ENCODE measurements at regions not wholly inside any gene's neighbourhood (a gene's known extent, or its start where the extent isn't known, plus 50 kb on each side); places are given as distances from the start of the nearest gene placed in this dataset.
"Not testable (repeated sequence)": the region's sequence is repeated elsewhere in the genome, so short reads cannot be mapped to it uniquely, and the experiment has no call there.

DNA sequence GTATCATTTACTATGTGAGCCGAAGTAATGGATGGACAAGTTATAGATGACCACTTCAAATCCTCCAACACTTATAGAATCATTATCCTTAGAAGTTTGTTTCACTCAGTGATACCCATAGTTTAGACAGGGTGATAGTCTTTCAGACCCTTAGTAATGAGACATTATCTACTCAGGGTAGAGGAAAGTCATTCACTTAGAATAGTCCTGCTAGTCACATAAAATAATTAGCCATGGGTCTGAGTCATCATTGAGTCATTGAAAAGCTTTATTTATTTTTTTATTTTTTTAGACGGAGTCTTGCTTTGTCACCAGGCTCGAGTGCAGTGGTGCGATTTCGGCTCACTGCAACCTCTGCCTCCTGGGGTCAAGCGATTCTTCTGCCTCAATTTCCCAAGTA lies 321.7 kb upstream of the FSTL5 start:
- no peaks in the 10 kb centered on the region for H3K36me3 ChIP-seq (ENCODE audit: control insufficient read depth in 1 of 2, insufficient read depth in 2 of 2, low read length in 2 of 2)

DNA sequence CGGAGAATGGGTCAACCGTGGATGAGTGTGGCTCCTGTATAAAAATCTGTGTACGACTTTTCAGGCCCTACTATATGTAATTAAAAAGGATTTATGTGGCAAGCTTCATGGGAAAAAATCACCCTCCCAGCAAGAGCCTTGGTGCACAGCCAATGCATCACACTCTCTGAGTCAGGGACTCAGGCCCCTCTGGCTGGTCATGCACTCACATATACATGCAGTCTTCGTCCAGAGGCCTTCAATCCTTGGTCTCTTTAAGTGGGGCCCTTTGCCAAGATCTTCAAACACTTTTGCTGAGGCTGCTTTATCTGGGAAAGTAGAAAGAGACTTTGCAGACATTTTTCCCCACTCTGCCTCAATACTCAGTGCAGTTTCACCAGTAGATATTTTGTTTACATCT lies 311.4 kb upstream of the FSTL5 start:
- H3K4me1 ChIP-seq (ENCODE audit: control insufficient read depth in 1 of 2, insufficient read depth in 2 of 2, low read length in 2 of 2), result no peaks in the 10 kb centered on the region

More for the DNA sequence above, 321.7 kb upstream of the FSTL5 start:
- Histone ChIP-seq H3K27ac (ENCODE audit: low read depth, low read length) (no peak overlapping the region), H3K4me3 (ENCODE audit: low read depth in 1 of 2, low read length in 2 of 2) (no peak overlapping the region), H3K9me3 (ENCODE audit: control insufficient read depth in 1 of 2, low read length in 2 of 2) (no peaks in the 10 kb centered on the region), H3K9ac (ENCODE audit: low read depth in 1 of 2, low read length in 2 of 2) (no peak overlapping the region), H3K4me1 (ENCODE audit: control insufficient read depth in 1 of 2, insufficient read depth in 2 of 2, low read length in 2 of 2) (no peaks in the 10 kb centered on the region), H3K27me3 (ENCODE audit: control insufficient read depth in 1 of 2, insufficient read depth in 2 of 2, low read length in 2 of 2) (no peaks in the 10 kb centered on the region)

DNA sequence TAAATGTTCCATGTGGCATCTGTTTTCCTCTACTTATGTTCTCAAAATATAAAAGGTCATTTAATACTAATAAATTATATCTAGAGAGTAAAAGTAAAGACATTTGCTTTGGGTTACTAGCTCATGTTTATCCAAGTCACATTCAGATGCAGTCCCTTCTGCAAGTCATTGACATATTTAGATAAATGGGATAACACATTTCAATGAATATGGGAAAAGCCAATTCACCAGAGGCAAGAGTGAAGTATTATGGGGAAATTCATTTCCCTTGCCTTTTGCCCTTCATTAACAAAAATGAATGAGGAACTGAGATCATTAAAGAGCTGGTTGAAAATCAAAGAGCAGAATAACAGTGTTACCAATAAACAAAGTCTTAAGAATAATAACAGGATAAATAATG lies 306.2 kb upstream of the FSTL5 start:
- no peaks in the 10 kb centered on the region for H3K27me3 ChIP-seq (ENCODE audit: control insufficient read depth in 1 of 2, insufficient read depth in 2 of 2, low read length in 2 of 2)
- H3K4me1 ChIP-seq (ENCODE audit: control insufficient read depth in 1 of 2, insufficient read depth in 2 of 2, low read length in 2 of 2), result no peaks in the 10 kb centered on the region
- no peaks in the 10 kb centered on the region for H3K9me3 ChIP-seq (ENCODE audit: control insufficient read depth in 1 of 2, low read length in 2 of 2)
- no peak overlapping the region for H3K27ac ChIP-seq (ENCODE audit: low read depth, low read length)
- H3K4me3 ChIP-seq (ENCODE audit: low read depth in 1 of 2, low read length in 2 of 2), result no peak overlapping the region
- no peaks in the 10 kb centered on the region for H3K36me3 ChIP-seq (ENCODE audit: control insufficient read depth in 1 of 2, insufficient read depth in 2 of 2, low read length in 2 of 2)
- H3K9ac ChIP-seq (ENCODE audit: low read depth in 1 of 2, low read length in 2 of 2), result no peak overlapping the region

More for the DNA sequence above, 311.4 kb upstream of the FSTL5 start:
- H3K27ac ChIP-seq (ENCODE audit: low read depth, low read length), result no peak overlapping the region
- no peaks in the 10 kb centered on the region for H3K9me3 ChIP-seq (ENCODE audit: control insufficient read depth in 1 of 2, low read length in 2 of 2)
- H3K36me3 ChIP-seq (ENCODE audit: control insufficient read depth in 1 of 2, insufficient read depth in 2 of 2, low read length in 2 of 2), result no peaks in the 10 kb centered on the region
- no peak overlapping the region for H3K4me3 ChIP-seq (ENCODE audit: low read depth in 1 of 2, low read length in 2 of 2)
- no peaks in the 10 kb centered on the region for H3K27me3 ChIP-seq (ENCODE audit: control insufficient read depth in 1 of 2, insufficient read depth in 2 of 2, low read length in 2 of 2)
- H3K9ac ChIP-seq (ENCODE audit: low read depth in 1 of 2, low read length in 2 of 2), result no peak overlapping the region

DNA sequence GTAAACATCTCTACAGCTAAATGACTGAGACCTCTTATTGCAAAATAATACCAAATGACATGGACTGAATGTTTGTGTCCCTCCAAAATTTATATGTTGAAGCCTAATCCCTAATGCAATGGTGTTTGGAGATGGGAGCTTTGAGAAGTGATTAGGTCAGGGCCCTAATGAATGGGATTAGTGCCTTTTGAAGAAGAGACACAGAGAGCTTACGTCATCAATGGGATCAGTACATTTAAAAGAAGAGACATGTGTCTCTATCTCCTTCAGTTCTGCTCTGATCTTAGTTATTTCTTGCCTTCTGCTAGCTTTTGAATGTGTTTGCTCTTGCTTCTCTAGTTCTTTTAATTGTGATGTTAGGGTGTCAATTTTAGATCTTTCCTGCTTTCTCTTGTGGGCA lies 301.6 kb upstream of the FSTL5 start:
- H3K4me3 ChIP-seq (ENCODE audit: low read depth in 1 of 2, low read length in 2 of 2); H3K9ac ChIP-seq (ENCODE audit: low read depth in 1 of 2, low read length in 2 of 2); H3K27me3 ChIP-seq (ENCODE audit: control insufficient read depth in 1 of 2, insufficient read depth in 2 of 2, low read length in 2 of 2): not testable (repeated sequence)

DNA sequence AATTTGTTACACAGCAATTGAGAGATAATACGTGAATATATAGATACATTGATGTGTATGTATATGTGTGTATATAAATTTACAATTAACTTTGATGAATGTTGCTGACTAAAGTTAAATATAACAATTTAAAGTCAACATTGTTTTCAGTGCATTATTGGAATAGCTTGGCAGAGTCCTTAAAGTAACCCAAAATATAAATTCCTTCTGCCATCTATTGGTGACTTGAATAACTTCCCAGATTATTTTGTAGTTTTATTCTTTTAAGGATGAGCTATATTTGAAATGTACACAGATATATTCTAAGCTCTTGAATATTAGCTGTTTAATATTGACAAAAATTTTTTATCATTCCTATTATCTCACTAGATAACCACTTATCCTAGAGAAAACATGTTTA lies 298.2 kb upstream of the FSTL5 start:
- Histone ChIP-seq H3K27ac (ENCODE audit: low read depth, low read length) (no peak overlapping the region), H3K9ac (ENCODE audit: low read depth in 1 of 2, low read length in 2 of 2) (no peak overlapping the region), H3K4me1 (ENCODE audit: control insufficient read depth in 1 of 2, insufficient read depth in 2 of 2, low read length in 2 of 2) (no peaks in the 10 kb centered on the region), H3K9me3 (ENCODE audit: control insufficient read depth in 1 of 2, low read length in 2 of 2) (no peaks in the 10 kb centered on the region), H3K36me3 (ENCODE audit: control insufficient read depth in 1 of 2, insufficient read depth in 2 of 2, low read length in 2 of 2) (no peaks in the 10 kb centered on the region), H3K4me3 (ENCODE audit: low read depth in 1 of 2, low read length in 2 of 2) (no peak overlapping the region), H3K27me3 (ENCODE audit: control insufficient read depth in 1 of 2, insufficient read depth in 2 of 2, low read length in 2 of 2) (no peaks in the 10 kb centered on the region)

More for the DNA sequence above, 301.6 kb upstream of the FSTL5 start:
- H3K36me3 ChIP-seq (ENCODE audit: control insufficient read depth in 1 of 2, insufficient read depth in 2 of 2, low read length in 2 of 2); H3K9me3 ChIP-seq (ENCODE audit: control insufficient read depth in 1 of 2, low read length in 2 of 2); H3K27ac ChIP-seq (ENCODE audit: low read depth, low read length); H3K4me1 ChIP-seq (ENCODE audit: control insufficient read depth in 1 of 2, insufficient read depth in 2 of 2, low read length in 2 of 2): not testable (repeated sequence)

DNA sequence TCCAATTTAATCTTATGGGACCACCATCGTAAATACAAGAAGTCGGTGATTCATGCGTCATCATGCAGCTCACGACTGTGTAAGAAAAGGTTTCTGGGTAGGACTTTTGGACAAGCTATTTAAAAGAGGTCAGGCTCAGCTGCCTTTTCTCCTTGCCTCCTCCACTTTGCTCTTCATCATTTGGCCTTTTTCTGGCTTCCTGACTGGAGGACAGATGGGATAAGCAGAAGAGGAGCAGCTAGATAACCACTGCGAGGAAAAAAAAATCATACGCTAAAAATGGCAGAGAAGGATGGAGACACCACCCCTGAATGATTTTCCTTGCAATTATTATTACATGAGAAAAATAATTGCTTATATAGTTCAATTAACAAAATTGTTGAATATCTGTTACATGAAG lies 294.3 kb upstream of the FSTL5 start:
- no peak overlapping the region for H3K4me3 ChIP-seq (ENCODE audit: low read depth in 1 of 2, low read length in 2 of 2)
- no peaks in the 10 kb centered on the region for H3K9me3 ChIP-seq (ENCODE audit: control insufficient read depth in 1 of 2, low read length in 2 of 2)
- no peaks in the 10 kb centered on the region for H3K36me3 ChIP-seq (ENCODE audit: control insufficient read depth in 1 of 2, insufficient read depth in 2 of 2, low read length in 2 of 2)
- H3K27me3 ChIP-seq (ENCODE audit: control insufficient read depth in 1 of 2, insufficient read depth in 2 of 2, low read length in 2 of 2), result no peaks in the 10 kb centered on the region
- no peak overlapping the region for H3K27ac ChIP-seq (ENCODE audit: low read depth, low read length)
- H3K9ac ChIP-seq (ENCODE audit: low read depth in 1 of 2, low read length in 2 of 2), result no peak overlapping the region
- H3K4me1 ChIP-seq (ENCODE audit: control insufficient read depth in 1 of 2, insufficient read depth in 2 of 2, low read length in 2 of 2), result no peaks in the 10 kb centered on the region

DNA sequence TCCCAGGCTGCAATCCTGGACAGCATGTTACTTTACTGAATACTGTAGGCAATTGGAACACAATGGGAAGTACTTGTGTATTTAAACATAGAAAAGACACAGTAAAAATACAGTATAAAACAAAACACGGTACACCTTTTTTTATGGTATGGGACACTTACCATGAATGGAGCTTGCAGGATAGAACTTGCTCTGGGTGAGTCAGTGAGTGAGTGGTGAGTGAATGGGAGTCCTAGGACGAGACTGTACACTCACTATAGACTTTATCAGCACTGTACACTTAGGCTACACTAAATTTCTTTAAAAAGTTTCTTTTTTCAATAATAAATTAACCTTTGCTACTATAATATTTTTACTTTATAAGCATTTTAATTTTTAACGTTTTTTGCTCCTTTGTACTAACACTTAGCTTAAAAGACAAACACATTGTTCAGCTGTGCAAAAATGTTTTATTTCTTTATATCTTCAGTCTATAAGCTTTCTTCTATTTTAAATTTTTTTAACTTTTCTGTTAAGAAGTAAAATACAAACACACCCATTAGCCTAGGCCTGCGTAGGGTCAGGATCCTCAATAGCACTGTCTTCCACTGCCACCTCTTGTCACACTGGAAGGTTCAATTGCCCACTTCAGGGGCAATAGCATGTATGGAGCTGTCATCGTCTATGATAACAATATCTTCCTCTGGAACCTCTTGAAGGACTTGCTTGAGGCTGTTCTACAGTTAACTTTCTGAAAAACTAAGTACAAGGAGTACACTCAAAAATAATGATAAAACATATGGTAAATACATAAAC lies 293.5 kb upstream of the FSTL5 start:
- Histone ChIP-seq H3K27me3 (ENCODE audit: control insufficient read depth in 1 of 2, insufficient read depth in 2 of 2, low read length in 2 of 2) (no peaks in the 10 kb centered on the region), H3K4me1 (ENCODE audit: control insufficient read depth in 1 of 2, insufficient read depth in 2 of 2, low read length in 2 of 2) (no peaks in the 10 kb centered on the region), H3K36me3 (ENCODE audit: control insufficient read depth in 1 of 2, insufficient read depth in 2 of 2, low read length in 2 of 2) (no peaks in the 10 kb centered on the region), H3K9ac (ENCODE audit: low read depth in 1 of 2, low read length in 2 of 2) (no peak overlapping the region), H3K27ac (ENCODE audit: low read depth, low read length) (no peak overlapping the region), H3K9me3 (ENCODE audit: control insufficient read depth in 1 of 2, low read length in 2 of 2) (no peaks in the 10 kb centered on the region), H3K4me3 (ENCODE audit: low read depth in 1 of 2, low read length in 2 of 2) (no peak overlapping the region)

DNA sequence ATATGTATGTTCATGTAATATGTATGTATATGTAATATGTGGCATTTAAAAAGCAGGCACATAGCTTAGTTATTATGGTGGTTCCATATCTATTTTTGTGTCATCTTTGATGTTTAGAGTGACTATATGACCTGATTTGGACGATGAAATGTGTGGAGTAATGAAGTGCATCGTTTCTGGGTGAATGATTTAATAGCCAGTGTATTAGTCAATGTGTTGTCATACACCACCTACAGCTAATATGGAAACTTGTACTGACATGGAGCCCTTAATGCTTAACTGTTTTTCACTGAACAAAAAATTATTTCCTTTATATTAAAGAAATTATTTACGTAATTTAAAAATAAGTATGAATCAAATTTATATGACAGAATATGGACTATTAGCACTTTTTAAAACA lies 292.3 kb upstream of the FSTL5 start:
- Histone ChIP-seq H3K27me3 (ENCODE audit: control insufficient read depth in 1 of 2, insufficient read depth in 2 of 2, low read length in 2 of 2) (no peaks in the 10 kb centered on the region), H3K4me3 (ENCODE audit: low read depth in 1 of 2, low read length in 2 of 2) (no peak overlapping the region), H3K9me3 (ENCODE audit: control insufficient read depth in 1 of 2, low read length in 2 of 2) (no peaks in the 10 kb centered on the region), H3K27ac (ENCODE audit: low read depth, low read length) (no peak overlapping the region), H3K9ac (ENCODE audit: low read depth in 1 of 2, low read length in 2 of 2) (no peak overlapping the region), H3K4me1 (ENCODE audit: control insufficient read depth in 1 of 2, insufficient read depth in 2 of 2, low read length in 2 of 2) (no peaks in the 10 kb centered on the region), H3K36me3 (ENCODE audit: control insufficient read depth in 1 of 2, insufficient read depth in 2 of 2, low read length in 2 of 2) (no peaks in the 10 kb centered on the region)

DNA sequence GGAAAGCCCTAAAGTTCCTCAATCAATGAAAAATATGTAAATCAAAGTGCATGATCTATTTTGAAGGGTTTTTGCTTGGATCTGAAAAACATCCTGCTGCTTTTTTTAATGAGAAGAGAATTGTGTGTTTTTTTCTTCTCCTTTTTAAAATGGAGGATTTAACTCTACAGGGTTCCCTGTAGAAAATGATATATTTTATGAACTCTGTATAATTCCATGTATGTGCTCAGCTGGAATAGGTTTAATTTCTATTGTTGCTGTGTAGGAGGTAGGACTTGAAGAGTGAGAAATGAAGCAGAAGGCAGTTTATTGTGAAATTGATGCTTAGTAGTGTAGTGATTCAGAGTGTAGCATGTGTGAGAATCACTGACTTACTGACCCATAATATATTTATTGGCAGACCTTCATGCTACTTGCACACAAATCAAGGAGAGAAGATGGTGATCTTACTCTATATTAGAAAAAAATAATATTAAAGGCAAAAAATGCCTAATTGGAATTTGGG lies 286.8 kb upstream of the FSTL5 start:
- H3K36me3 ChIP-seq (ENCODE audit: control insufficient read depth in 1 of 2, insufficient read depth in 2 of 2, low read length in 2 of 2), result no peaks in the 10 kb centered on the region
- no peak overlapping the region for H3K4me3 ChIP-seq (ENCODE audit: low read depth in 1 of 2, low read length in 2 of 2)
- H3K27ac ChIP-seq (ENCODE audit: low read depth, low read length), result no peak overlapping the region
- H3K27me3 ChIP-seq (ENCODE audit: control insufficient read depth in 1 of 2, insufficient read depth in 2 of 2, low read length in 2 of 2), result no peaks in the 10 kb centered on the region
- H3K4me1 ChIP-seq (ENCODE audit: control insufficient read depth in 1 of 2, insufficient read depth in 2 of 2, low read length in 2 of 2), result no peaks in the 10 kb centered on the region
- no peaks in the 10 kb centered on the region for H3K9me3 ChIP-seq (ENCODE audit: control insufficient read depth in 1 of 2, low read length in 2 of 2)
- H3K9ac ChIP-seq (ENCODE audit: low read depth in 1 of 2, low read length in 2 of 2), result no peak overlapping the region

DNA sequence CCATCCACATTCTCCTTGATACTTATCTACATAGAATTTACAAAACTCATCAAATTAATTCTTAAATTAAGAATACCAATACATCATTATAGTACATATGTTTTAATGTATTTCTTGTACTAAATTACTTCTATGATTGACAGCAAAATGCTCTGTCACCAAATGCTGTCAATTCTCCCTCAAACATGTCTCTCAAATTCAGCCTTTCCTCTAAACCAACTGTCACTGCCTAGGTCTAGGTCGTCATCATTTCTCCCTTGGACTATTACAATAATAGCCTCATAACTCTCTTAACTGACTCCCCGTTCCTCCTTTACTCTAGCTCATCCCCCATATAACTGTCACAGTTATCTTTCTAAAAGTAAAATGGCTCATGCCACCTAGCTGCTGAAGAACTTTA lies 279.7 kb upstream of the FSTL5 start:
- Histone ChIP-seq H3K36me3 (ENCODE audit: control insufficient read depth in 1 of 2, insufficient read depth in 2 of 2, low read length in 2 of 2) (no peaks in the 10 kb centered on the region), H3K27me3 (ENCODE audit: control insufficient read depth in 1 of 2, insufficient read depth in 2 of 2, low read length in 2 of 2) (no peaks in the 10 kb centered on the region), H3K27ac (ENCODE audit: low read depth, low read length) (no peak overlapping the region), H3K4me1 (ENCODE audit: control insufficient read depth in 1 of 2, insufficient read depth in 2 of 2, low read length in 2 of 2) (no peaks in the 10 kb centered on the region), H3K9ac (ENCODE audit: low read depth in 1 of 2, low read length in 2 of 2) (no peak overlapping the region), H3K4me3 (ENCODE audit: low read depth in 1 of 2, low read length in 2 of 2) (no peak overlapping the region), H3K9me3 (ENCODE audit: control insufficient read depth in 1 of 2, low read length in 2 of 2) (no peaks in the 10 kb centered on the region)
